Nephron progenitor cell (in vitro differentiated cells): ENCODE measurements at regions not wholly inside any gene's neighbourhood (a gene's known extent, or its start where the extent isn't known, plus 50 kb on each side); places are given as distances from the start of the nearest gene placed in this dataset.

ENCODE experiments used
- DNase-seq: peaks from one replicate; pipeline ENCODE4 v3.0.0; 2021
- H3K27ac Mint-ChIP-seq: 2 replicates; pipeline ENCODE4 v1.8.0; 2021; ENCODE audit warnings: mild to moderate bottlenecking, moderate library complexity, mixed read lengths
- H3K27me3 Mint-ChIP-seq: 2 replicates; pipeline ENCODE4 v1.8.0; 2021; ENCODE audit warnings: mild to moderate bottlenecking, low read depth, mixed read lengths; ENCODE audit not compliant: poor library complexity
- H3K36me3 Mint-ChIP-seq: 2 replicates; pipeline ENCODE4 v1.8.0; 2021; ENCODE audit warnings: low read depth, mixed read lengths
- H3K4me1 Mint-ChIP-seq: 2 replicates; pipeline ENCODE4 v1.8.0; 2021; ENCODE audit warnings: mixed read lengths
- H3K4me3 Mint-ChIP-seq: 2 replicates; pipeline ENCODE4 v1.8.0; 2021; ENCODE audit warnings: mild to moderate bottlenecking, moderate library complexity, mixed read lengths
- H3K9me3 Mint-ChIP-seq: 2 replicates; pipeline ENCODE4 v1.8.0; 2021; ENCODE audit warnings: mild to moderate bottlenecking, moderate library complexity, mixed read lengths
- TF ChIP-seq, protein P1 (sequence below): fragments of 200-600 bp; sonication (generic); IDR thresholded peaks from 2 replicates; pipeline ENCODE4 v1.5.0; 2021; ENCODE audit warnings: antibody characterized with exemption

DNA sequence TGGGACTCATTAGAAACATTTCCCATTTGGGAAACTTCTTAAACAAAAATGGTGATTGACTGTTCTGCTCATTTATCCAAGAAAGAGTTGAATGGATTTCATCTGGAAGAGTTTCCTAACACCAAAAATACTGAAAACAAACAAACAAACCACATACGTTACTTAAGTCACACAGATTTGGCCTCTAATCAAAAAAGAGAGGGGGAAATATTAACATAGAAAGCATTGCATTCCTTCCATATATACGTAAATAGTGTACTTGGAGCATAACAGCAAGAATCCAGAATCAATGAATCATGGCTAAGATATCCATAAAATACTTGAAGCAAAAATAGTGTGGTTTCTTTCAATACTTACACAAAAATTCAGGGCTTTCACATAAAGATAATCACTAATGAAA lies 189.8 kb upstream of the MAP3K1 start:
- peaks cover 54% of the 10 kb centered on the region for H3K9me3 Mint-ChIP-seq
- TF ChIP-seq, protein P1, sequence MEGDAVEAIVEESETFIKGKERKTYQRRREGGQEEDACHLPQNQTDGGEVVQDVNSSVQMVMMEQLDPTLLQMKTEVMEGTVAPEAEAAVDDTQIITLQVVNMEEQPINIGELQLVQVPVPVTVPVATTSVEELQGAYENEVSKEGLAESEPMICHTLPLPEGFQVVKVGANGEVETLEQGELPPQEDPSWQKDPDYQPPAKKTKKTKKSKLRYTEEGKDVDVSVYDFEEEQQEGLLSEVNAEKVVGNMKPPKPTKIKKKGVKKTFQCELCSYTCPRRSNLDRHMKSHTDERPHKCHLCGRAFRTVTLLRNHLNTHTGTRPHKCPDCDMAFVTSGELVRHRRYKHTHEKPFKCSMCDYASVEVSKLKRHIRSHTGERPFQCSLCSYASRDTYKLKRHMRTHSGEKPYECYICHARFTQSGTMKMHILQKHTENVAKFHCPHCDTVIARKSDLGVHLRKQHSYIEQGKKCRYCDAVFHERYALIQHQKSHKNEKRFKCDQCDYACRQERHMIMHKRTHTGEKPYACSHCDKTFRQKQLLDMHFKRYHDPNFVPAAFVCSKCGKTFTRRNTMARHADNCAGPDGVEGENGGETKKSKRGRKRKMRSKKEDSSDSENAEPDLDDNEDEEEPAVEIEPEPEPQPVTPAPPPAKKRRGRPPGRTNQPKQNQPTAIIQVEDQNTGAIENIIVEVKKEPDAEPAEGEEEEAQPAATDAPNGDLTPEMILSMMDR: no peak
- H3K4me1 Mint-ChIP-seq: no peaks in the 10 kb centered on the region
- no peak overlapping the region for H3K27ac Mint-ChIP-seq
- H3K36me3 Mint-ChIP-seq: peaks cover 26% of the 10 kb centered on the region
- H3K27me3 Mint-ChIP-seq: peaks cover 6% of the 10 kb centered on the region
- DNase-seq: no peak
- H3K4me3 Mint-ChIP-seq: no peak overlapping the region

DNA sequence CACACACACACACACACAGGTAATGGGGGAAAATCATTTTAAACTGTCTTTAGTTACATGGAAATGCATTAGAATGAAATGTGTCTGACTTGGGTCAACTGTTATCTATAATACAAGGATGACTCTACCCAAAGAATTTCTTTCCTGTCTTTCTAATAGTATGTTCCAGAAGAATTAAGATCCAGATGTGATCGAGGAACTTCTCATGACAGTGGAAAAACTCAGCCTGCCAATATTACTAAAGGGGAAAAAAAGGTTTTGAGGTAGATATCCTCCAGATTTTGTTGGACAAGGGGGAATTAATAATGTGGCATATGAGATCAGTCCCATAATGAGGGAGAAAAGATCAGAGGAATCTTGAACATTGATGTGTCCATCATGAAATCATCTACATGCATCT lies 190.6 kb upstream of the MAP3K1 start:
- no peaks in the 10 kb centered on the region for H3K4me1 Mint-ChIP-seq
- H3K36me3 Mint-ChIP-seq: peaks cover 20% of the 10 kb centered on the region
- no peak overlapping the region for H3K27ac Mint-ChIP-seq
- H3K27me3 Mint-ChIP-seq: peaks cover 6% of the 10 kb centered on the region
- DNase-seq: no peak
- H3K4me3 Mint-ChIP-seq: no peak overlapping the region
- peaks cover 52% of the 10 kb centered on the region for H3K9me3 Mint-ChIP-seq
- TF ChIP-seq, protein P1: no peak

DNA sequence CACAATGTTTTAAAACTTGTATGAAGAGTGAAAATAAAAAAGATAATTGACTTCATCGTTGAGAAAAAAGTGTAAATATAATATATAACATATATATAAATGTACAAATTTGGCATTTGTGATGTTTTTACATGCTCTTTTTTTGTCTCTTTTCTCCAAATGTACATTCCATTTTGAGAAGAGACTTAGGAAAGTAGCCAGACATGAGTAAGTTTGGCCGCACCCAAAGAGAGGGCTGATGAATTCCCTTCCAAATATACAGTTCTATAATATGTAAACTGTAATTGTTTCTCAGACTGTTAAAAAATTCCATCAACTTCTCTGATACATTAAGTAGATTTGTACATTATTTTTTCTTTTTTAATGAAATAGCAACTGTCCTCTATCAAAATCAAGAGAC lies 193.2 kb upstream of the MAP3K1 start:
- DNase-seq: no peak
- peaks cover 51% of the 10 kb centered on the region for H3K9me3 Mint-ChIP-seq
- H3K4me1 Mint-ChIP-seq: peaks cover under 1% of the 10 kb centered on the region
- no peak overlapping the region for H3K4me3 Mint-ChIP-seq
- peaks cover 6% of the 10 kb centered on the region for H3K27me3 Mint-ChIP-seq
- H3K36me3 Mint-ChIP-seq: peaks cover 17% of the 10 kb centered on the region
- H3K27ac Mint-ChIP-seq: no peak overlapping the region
- TF ChIP-seq, protein P1: no peak

DNA sequence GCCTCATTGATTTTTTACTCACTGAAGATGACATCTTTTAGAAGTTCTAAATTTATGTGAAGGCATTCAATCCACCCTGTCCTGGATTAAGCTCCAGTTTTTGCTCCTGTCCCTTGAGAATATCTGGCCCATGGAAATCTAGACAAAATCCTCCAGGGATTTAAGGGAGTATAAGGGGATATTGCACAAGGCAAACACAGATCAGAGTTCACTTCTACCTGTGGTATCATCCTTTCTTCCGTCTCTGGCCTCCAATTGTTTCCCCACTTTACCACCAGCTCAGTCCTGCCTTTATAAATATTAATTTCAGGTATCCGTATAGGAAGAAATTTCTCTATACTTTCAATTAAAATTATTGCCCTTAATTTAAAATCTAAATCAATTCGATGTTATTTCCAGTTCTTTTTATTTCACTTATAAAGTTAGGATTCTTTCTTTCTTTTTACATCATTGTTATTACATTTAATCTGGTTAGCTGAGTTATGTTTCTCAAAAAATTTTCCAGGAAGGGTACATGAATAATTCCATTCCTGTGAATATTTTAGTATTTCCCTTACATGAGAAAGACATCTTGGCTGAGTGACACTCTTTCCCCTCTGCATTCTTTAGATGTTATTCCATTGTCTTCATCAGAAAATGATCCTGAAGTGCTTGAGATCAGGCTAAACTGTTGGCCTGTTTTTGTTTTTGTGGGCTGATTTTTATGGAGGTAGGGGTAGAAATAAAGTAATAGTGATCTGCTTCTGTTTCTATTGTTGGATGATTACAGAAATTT lies 194.3 kb upstream of the MAP3K1 start:
- peaks cover 6% of the 10 kb centered on the region for H3K27me3 Mint-ChIP-seq

DNA sequence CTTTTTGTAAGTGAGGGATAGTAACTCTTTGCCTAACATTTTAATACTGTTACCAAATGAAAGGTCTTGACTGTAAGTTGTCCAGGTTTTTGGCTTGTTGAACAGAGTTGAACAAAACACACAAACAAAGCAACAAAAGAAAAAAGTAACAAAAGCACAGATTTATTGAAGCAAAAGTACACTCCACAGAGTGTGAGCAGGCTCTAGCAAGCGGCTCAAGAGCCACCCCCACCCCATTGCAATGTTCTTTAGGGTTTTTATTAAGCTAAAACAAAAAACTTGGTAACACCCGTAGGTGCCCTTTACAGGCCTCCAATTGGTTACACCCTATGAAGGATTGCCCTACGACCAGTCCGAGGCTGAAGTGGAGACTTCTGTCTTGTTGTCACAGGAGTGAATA lies 197.4 kb upstream of the MAP3K1 start:
- DNase-seq: no peak
- Mint-ChIP-seq H3K27ac (no peak overlapping the region), H3K36me3 (peaks cover 22% of the 10 kb centered on the region), H3K9me3 (peaks cover 54% of the 10 kb centered on the region), H3K4me3 (no peak overlapping the region), H3K27me3 (no peaks in the 10 kb centered on the region), H3K4me1 (peaks cover 32% of the 10 kb centered on the region)
- TF ChIP-seq, protein P1: no peak

More for the DNA sequence above, 194.3 kb upstream of the MAP3K1 start:
- H3K27ac Mint-ChIP-seq: no peak overlapping the region
- peaks cover 22% of the 10 kb centered on the region for H3K36me3 Mint-ChIP-seq
- no peak for DNase-seq
- H3K4me3 Mint-ChIP-seq: no peak overlapping the region
- H3K4me1 Mint-ChIP-seq: peaks cover 11% of the 10 kb centered on the region
- peaks cover 51% of the 10 kb centered on the region for H3K9me3 Mint-ChIP-seq
- TF ChIP-seq, protein P1: no peak
